GM23248 (cell line): ENCODE measurements at regions not wholly inside any gene's neighbourhood (a gene's known extent, or its start where the extent isn't known, plus 50 kb on each side); places are given as distances from the start of the nearest gene placed in this dataset.

Experiments used
- EZH2 ChIP-seq: fragments of 200-600 bp; sonication (generic); IDR thresholded peaks from 2 replicates; pipeline ENCODE4 v1.6.1; 2018; ENCODE audit warnings: antibody characterized with exemption, mild to moderate bottlenecking; ENCODE audit not compliant: insufficient read depth, poor library complexity, severe bottlenecking
- EZH2phosphoT487 ChIP-seq: fragments of 200-600 bp; sonication (generic); IDR thresholded peaks from 2 replicates; pipeline ENCODE4 v1.6.1; 2018; ENCODE audit warnings: antibody characterized with exemption, moderate library complexity, mild to moderate bottlenecking, low read depth; ENCODE audit not compliant: insufficient read depth

DNA sequence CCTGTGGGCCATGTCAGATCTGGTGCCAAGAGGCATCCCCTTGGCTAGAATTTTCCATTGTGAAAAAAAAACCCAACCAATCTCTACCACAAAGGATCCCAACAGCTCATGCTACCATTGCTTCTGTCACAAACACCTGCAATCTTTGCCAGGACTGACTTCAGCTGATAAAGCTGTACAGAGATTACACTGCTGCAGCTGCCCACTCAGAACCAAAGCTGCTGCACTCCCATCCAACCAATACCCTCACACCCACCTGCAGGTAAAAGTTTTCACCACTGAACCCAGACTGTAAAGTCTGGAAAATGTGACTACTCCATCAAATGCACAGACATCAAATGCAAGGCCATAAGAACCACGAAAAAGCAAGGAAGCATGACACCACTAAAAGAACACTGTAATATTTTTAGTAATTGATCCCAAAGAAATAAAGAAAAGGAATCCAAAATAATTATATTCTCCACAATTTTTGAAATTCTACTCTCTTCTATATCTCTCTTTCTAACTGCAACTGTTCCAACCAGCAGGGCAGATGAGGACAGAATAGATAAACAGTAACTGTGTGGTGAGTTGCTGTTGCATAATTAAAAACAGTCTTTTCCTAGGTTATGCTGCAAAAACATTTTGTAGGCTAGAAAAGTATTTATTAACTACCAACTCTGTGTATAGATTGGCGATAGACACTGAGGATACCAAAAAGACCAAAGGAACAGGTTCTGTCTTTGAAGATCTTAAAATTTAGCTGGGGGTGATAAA, 128.0 kb upstream of the MCHR2 start:
- TF ChIP-seq EZH2 (no peak), EZH2phosphoT487 (no peak)
